Uterus (tissue), 3 donors: ENCODE measurements at regions not wholly inside any gene's neighbourhood (a gene's known extent, or its start where the extent isn't known, plus 50 kb on each side); places are given as distances from the start of the nearest gene placed in this dataset.

Experiments
- DNase-seq, 2 donors: peaks; one replicate each; pipeline ENCODE4 v3.0.0-alpha.2; 2019 to 2020
- H3K27ac ChIP-seq, 2 donors: fragments of 200-600 bp; sonication (generic); 1 replicate in 1 of 2; 2 replicates in 1 of 2; pipeline ENCODE4 v1.5.1; 2016 to 2018
- H3K27me3 ChIP-seq, 2 donors: fragments of 200-600 bp; sonication (generic); one replicate each; pipeline ENCODE4 v1.5.1; 2018 to 2019; ENCODE audit warnings: control low read depth in 1 of 2
- H3K36me3 ChIP-seq, 2 donors: fragments of 200-600 bp; sonication (generic); one replicate each; pipeline ENCODE4 v1.5.1; 2019; ENCODE audit warnings: control low read depth in 1 of 2
- H3K4me1 ChIP-seq, 2 donors: fragments of 200-600 bp; sonication (generic); one replicate each; pipeline ENCODE4 v1.5.1; 2018 to 2019; ENCODE audit warnings: control low read depth in 1 of 2
- H3K4me3 ChIP-seq, 2 donors: fragments of 200-600 bp; sonication (generic); 1 replicate in 1 of 2; 2 replicates in 1 of 2; pipeline ENCODE4 v1.5.1; 2018 to 2019; ENCODE audit warnings: mild to moderate bottlenecking in 1 of 2
- H3K9me3 ChIP-seq, 2 donors: fragments of 200-600 bp; sonication (generic); one replicate each; pipeline ENCODE4 v1.5.1; 2019; ENCODE audit warnings: control low read depth in 1 of 2
- POLR2A ChIP-seq, 2 donors: fragments of 450-650 bp; IDR thresholded peaks; one replicate each; pipeline ENCODE4 v1.6.1; 2016; ENCODE audit warnings: antibody characterized with exemption in 2 of 2, mild to moderate bottlenecking in 1 of 2, moderate library complexity in 1 of 2
- intact Hi-C: fragments of 100-400 bp; cut with DNase I; formaldehyde crosslinking; loops from one replicate; pipeline ENCODE4 v1.15.1; 2023; ENCODE audit warnings: low total_unique reads
- TF ChIP-seq, protein P1 (sequence below), 4 experiments: fragments of 200-600 bp in 2 of 4; fragments of 450-650 bp in 2 of 4; sonication (generic) in 2 of 4; IDR thresholded peaks; one replicate each; pipeline ENCODE4 v1.5.1; 2016 to 2019; ENCODE audit warnings: antibody characterized with exemption in 4 of 4, mild to moderate bottlenecking in 2 of 4, moderate library complexity in 1 of 4
- donor health status: DM: yes; HTN: yes; CAD: no.

- Histone ChIP-seq H3K9me3 (no peaks in the 10 kb centered on the region), H3K4me3 (no peak overlapping the region), H3K27ac (no peak overlapping the region), H3K27me3 (no peaks in the 10 kb centered on the region), H3K36me3 (no peaks in the 10 kb centered on the region), H3K4me1 (no peaks in the 10 kb centered on the region)
- intact Hi-C loops = no loop called here
- DNase-seq = no peak
- TF ChIP-seq, protein P1, sequence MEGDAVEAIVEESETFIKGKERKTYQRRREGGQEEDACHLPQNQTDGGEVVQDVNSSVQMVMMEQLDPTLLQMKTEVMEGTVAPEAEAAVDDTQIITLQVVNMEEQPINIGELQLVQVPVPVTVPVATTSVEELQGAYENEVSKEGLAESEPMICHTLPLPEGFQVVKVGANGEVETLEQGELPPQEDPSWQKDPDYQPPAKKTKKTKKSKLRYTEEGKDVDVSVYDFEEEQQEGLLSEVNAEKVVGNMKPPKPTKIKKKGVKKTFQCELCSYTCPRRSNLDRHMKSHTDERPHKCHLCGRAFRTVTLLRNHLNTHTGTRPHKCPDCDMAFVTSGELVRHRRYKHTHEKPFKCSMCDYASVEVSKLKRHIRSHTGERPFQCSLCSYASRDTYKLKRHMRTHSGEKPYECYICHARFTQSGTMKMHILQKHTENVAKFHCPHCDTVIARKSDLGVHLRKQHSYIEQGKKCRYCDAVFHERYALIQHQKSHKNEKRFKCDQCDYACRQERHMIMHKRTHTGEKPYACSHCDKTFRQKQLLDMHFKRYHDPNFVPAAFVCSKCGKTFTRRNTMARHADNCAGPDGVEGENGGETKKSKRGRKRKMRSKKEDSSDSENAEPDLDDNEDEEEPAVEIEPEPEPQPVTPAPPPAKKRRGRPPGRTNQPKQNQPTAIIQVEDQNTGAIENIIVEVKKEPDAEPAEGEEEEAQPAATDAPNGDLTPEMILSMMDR (IDR thresholded peaks at IDR 0.05) = no peak
- TF ChIP-seq POLR2A (IDR thresholded peaks at IDR 0.05) = no peak
Measured at GRCh38 chr7:34220506-34221185, 315.3 kb downstream of the BMPER start.

GRCh38 chr7:34222316-34222715 lies 317.0 kb downstream of the BMPER start:
- no peaks in the 10 kb centered on the region for H3K27me3 ChIP-seq
- intact Hi-C loops = no loop called here
- no peak for TF ChIP-seq POLR2A (IDR thresholded peaks at IDR 0.05)
- TF ChIP-seq, protein P1 (IDR thresholded peaks at IDR 0.05) = no peak

DNA sequence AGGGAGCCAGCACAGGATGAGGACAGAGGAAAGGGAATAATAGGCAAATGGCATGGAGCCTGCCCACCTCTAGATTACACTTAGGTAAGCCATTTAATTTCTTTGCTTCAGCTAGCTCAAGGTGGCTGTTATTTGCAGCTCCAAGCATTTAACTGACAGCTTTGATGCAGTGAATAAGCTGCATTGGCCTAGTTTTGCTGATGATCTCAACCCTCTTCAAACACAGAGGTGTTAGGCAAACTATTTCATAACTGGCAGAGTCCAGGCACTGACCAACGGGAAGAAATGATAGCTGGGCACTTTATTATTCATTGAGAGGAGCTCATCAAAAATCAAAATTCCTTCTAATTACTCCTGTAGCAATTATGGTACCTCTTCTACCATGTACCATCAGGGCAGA lies 317.4 kb downstream of the BMPER start:
- DNase-seq = no peak
- Histone ChIP-seq H3K4me3 (no peak overlapping the region), H3K27ac (no peak overlapping the region), H3K27me3 (no peaks in the 10 kb centered on the region), H3K36me3 (no peaks in the 10 kb centered on the region), H3K4me1 (no peaks in the 10 kb centered on the region), H3K9me3 (no peaks in the 10 kb centered on the region)
- intact Hi-C loops = no loop called here
- TF ChIP-seq, protein P1 (IDR thresholded peaks at IDR 0.05) = no peak
- TF ChIP-seq POLR2A (IDR thresholded peaks at IDR 0.05) = no peak

More at GRCh38 chr7:34222316-34222715, 317.0 kb downstream of the BMPER start:
- Histone ChIP-seq H3K4me1 (no peaks in the 10 kb centered on the region), H3K36me3 (no peaks in the 10 kb centered on the region), H3K27ac (no peak overlapping the region), H3K9me3 (no peaks in the 10 kb centered on the region), H3K4me3 (no peak overlapping the region)
- no peak for DNase-seq

DNA sequence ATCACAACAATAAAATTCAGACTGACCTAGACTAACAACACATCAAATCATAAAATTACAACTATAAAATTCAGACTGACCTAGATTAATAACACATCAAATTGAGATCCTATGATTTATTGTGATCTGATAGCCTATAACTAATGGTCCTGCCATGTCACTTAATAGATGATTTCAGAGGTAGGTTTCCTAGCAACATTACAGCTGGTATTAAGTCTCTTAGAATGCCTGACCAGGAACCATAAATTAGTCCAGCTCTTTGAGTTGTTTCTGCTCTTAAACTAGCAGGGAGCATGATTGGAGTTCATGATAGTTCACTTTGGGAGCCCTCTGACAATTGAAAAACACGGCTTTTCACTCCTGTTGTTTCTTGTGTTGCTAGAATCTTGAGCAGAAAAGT lies 318.9 kb downstream of the BMPER start:
- DNase-seq = no peak
- Histone ChIP-seq H3K4me1 (no peaks in the 10 kb centered on the region), H3K36me3 (no peaks in the 10 kb centered on the region), H3K4me3 (no peak overlapping the region), H3K9me3 (no peaks in the 10 kb centered on the region), H3K27ac (no peak overlapping the region), H3K27me3 (no peaks in the 10 kb centered on the region)
- intact Hi-C loops = no loop called here
- TF ChIP-seq POLR2A (IDR thresholded peaks at IDR 0.05) = no peak
- TF ChIP-seq, protein P1 (IDR thresholded peaks at IDR 0.05) = no peak

GRCh38 chr7:34225193-34225592 lies 319.9 kb downstream of the BMPER start:
- Histone ChIP-seq H3K4me3 (no peak overlapping the region), H3K27ac (no peak overlapping the region), H3K9me3 (no peaks in the 10 kb centered on the region), H3K27me3 (no peaks in the 10 kb centered on the region), H3K36me3 (no peaks in the 10 kb centered on the region), H3K4me1 (no peaks in the 10 kb centered on the region)
- intact Hi-C loops = no loop called here
- TF ChIP-seq, protein P1 (IDR thresholded peaks at IDR 0.05) = no peak
- TF ChIP-seq POLR2A (IDR thresholded peaks at IDR 0.05) = no peak
- DNase-seq = no peak
